IMR-90 (cell line): ENCODE measurements at regions not wholly inside any gene's neighbourhood (a gene's known extent, or its start where the extent isn't known, plus 50 kb on each side); places are given as distances from the start of the nearest gene placed in this dataset.
"Not testable (repeated sequence)": the region's sequence is repeated elsewhere in the genome, so short reads cannot be mapped to it uniquely, and the experiment has no call there.

ENCODE experiments used
- ATAC-seq: fragments of 200-7000 bp; cut with Tn5 transposase; 2 replicates; pipeline ENCODE4 v1.9.1; 2020; ENCODE audit warnings: low read depth, mild to moderate bottlenecking, moderate library complexity
- BruUV-seq: library from RNA; stranded (reverse); fragments of 400-500 nt; replicated peaks from 2 replicates; lab custom pipeline; 2021; lab: Mats Ljungman, UMichigan
- CTCF ChIA-PET: fragments of 300-600 bp; formaldehyde crosslinking; extraction: SDS; loops from one replicate; lab custom pipeline; 2021; ENCODE audit warnings: antibody characterized with exemption; lab: Yijun Ruan, JAX
- POLR2A ChIA-PET: fragments of 300-600 bp; sonication (Branson Sonifier 250); formaldehyde crosslinking; loops from one replicate; lab custom pipeline; 2022; ENCODE audit warnings: antibody characterized with exemption; ENCODE audit not compliant: unreplicated experiment; lab: Charles Lee
- DNase-seq: peaks from one replicate; pipeline ENCODE4 v3.0.0; 2013
- H2AFZ ChIP-seq: replicated peaks from 2 replicates; pipeline ENCODE3; 2013; ENCODE audit warnings: low read length, mild to moderate bottlenecking; ENCODE audit not compliant: poor library complexity
- H2AK5ac ChIP-seq: 2 replicates; pipeline ENCODE4 v1.6.1; 2013; ENCODE audit warnings: low read depth, low read length, inconsistent platforms
- H2AK9ac ChIP-seq: replicated peaks from 2 replicates; pipeline ENCODE3; 2013; ENCODE audit warnings: mild to moderate bottlenecking, low read depth, low read length, moderate library complexity; ENCODE audit not compliant: poor library complexity
- H2BK120ac ChIP-seq: 2 replicates; pipeline ENCODE4 v1.6.1; 2013; ENCODE audit warnings: low read depth, low read length, inconsistent platforms
- H2BK15ac ChIP-seq: 3 replicates; pipeline ENCODE4 v1.6.1; 2013; ENCODE audit warnings: low read depth, low read length, inconsistent platforms
- H2BK20ac ChIP-seq: 2 replicates; pipeline ENCODE4 v1.6.1; 2013; ENCODE audit warnings: low read depth, mild to moderate bottlenecking, inconsistent platforms, low read length, moderate library complexity
- H2BK5ac ChIP-seq: 2 replicates; pipeline ENCODE4 v1.6.1; 2013; ENCODE audit warnings: mild to moderate bottlenecking, low read depth, low read length, inconsistent platforms; ENCODE audit not compliant: poor library complexity, severe bottlenecking
- H3K14ac ChIP-seq: replicated peaks from 2 replicates; pipeline ENCODE4 v1.6.1; 2013; ENCODE audit warnings: low read depth, low read length, inconsistent platforms
- H3K18ac ChIP-seq: 2 replicates; pipeline ENCODE4 v1.6.1; 2013; ENCODE audit warnings: low read depth, low read length, control low read depth
- H3K23ac ChIP-seq: 2 replicates; pipeline ENCODE4 v1.6.1; 2013; ENCODE audit warnings: low read depth, low read length, inconsistent platforms
- H3K27ac ChIP-seq: 2 replicates; pipeline ENCODE4 v1.5.1; 2013; ENCODE audit warnings: mild to moderate bottlenecking, control low read depth, low read length; ENCODE audit not compliant: insufficient read depth
- H3K27me3 ChIP-seq: 2 replicates; pipeline ENCODE4 v1.6.1; 2013; ENCODE audit warnings: low read length; ENCODE audit not compliant: control insufficient read depth, insufficient read depth
- H3K36me3 ChIP-seq: 2 replicates; pipeline ENCODE4 v1.6.1; 2013; ENCODE audit warnings: low read length, mixed read lengths; ENCODE audit not compliant: control insufficient read depth, insufficient read depth
- H3K4ac ChIP-seq: 2 replicates; pipeline ENCODE4 v1.6.1; 2013; ENCODE audit warnings: low read depth, low read length, inconsistent platforms
- H3K4me1 ChIP-seq: 2 replicates; pipeline ENCODE4 v1.6.1; 2013; ENCODE audit warnings: low read length, mixed read lengths; ENCODE audit not compliant: control insufficient read depth, insufficient read depth
- H3K4me2 ChIP-seq: 2 replicates; pipeline ENCODE4 v1.6.1; 2013; ENCODE audit warnings: low read depth, mild to moderate bottlenecking, control low read depth, low read length, moderate library complexity
- H3K4me3 ChIP-seq: 2 replicates; pipeline ENCODE4 v1.5.1; 2013; ENCODE audit warnings: low read depth, mild to moderate bottlenecking, control low read depth, low read length, moderate library complexity; ENCODE audit not compliant: insufficient read depth
- H3K56ac ChIP-seq: 2 replicates; pipeline ENCODE4 v1.6.1; 2013; ENCODE audit warnings: low read length, inconsistent platforms; ENCODE audit not compliant: insufficient read depth; ENCODE audit errors: extremely low read depth
- H3K79me1 ChIP-seq, 2 experiments: 2 replicates each; pipeline ENCODE4 v1.6.1; 2013; ENCODE audit warnings: low read length in 2 of 2, inconsistent platforms in 1 of 2, low read depth in 1 of 2
- H3K9ac ChIP-seq: 2 replicates; pipeline ENCODE4 v1.6.1; 2013; ENCODE audit warnings: low read depth, low read length, control low read depth
- H3K9me1 ChIP-seq: 2 replicates; pipeline ENCODE4 v1.6.1; 2013; ENCODE audit warnings: low read length, inconsistent platforms; ENCODE audit not compliant: insufficient read depth
- H3K9me3 ChIP-seq: 2 replicates; pipeline ENCODE4 v1.6.1; 2013; ENCODE audit warnings: low read length; ENCODE audit not compliant: control insufficient read depth, insufficient read depth
- H4K20me1 ChIP-seq: 2 replicates; pipeline ENCODE4 v1.6.1; 2013; ENCODE audit warnings: low read length, inconsistent platforms; ENCODE audit not compliant: insufficient read depth
- H4K5ac ChIP-seq: 2 replicates; pipeline ENCODE4 v1.6.1; 2013; ENCODE audit warnings: mild to moderate bottlenecking, low read depth, low read length, control low read depth
- H4K8ac ChIP-seq, 2 experiments: 2 replicates each; pipeline ENCODE4 v1.6.1; 2013; ENCODE audit warnings: low read depth in 2 of 2, low read length in 2 of 2, control low read depth in 1 of 2, inconsistent platforms in 1 of 2
- H4K91ac ChIP-seq: 2 replicates; pipeline ENCODE4 v1.6.1; 2013; ENCODE audit warnings: low read depth, low read length, inconsistent platforms; ENCODE audit not compliant: insufficient read depth
- WGBS, 2 experiments: methylation state at CpG; one replicate each; pipeline versions ENCODE4 v1.1.5 to v1.1.7; 2013; ENCODE audit warnings: missing lambda C conversion rate in 2 of 2; ENCODE audit not compliant: insufficient read length in 1 of 2; ENCODE audit errors: extremely low coverage in 2 of 2; 5-methylcytosine and 5-hydroxymethylcytosine counted together
- dilution Hi-C: fragments of 300-500 bp; cut with HindIII; formaldehyde crosslinking; loops from one replicate; pipeline ENCODE4 v1.14.3; 2018; ENCODE audit warnings: low sequenced_read_pairs; ENCODE audit not compliant: unreplicated experiment
- in situ Hi-C: fragments of 300-500 bp; cut with MboI; formaldehyde crosslinking; loops from 3 replicates; pipeline ENCODE4 v1.14.3; 2019; ENCODE audit warnings: low sequenced_read_pairs, inconsistent platforms, mixed read lengths
- intact Hi-C: fragments of 100-400 bp; cut with micrococcal nuclease; formaldehyde crosslinking; loops from 2 replicates; pipeline ENCODE4 v1.10.0; 2022

DNA sequence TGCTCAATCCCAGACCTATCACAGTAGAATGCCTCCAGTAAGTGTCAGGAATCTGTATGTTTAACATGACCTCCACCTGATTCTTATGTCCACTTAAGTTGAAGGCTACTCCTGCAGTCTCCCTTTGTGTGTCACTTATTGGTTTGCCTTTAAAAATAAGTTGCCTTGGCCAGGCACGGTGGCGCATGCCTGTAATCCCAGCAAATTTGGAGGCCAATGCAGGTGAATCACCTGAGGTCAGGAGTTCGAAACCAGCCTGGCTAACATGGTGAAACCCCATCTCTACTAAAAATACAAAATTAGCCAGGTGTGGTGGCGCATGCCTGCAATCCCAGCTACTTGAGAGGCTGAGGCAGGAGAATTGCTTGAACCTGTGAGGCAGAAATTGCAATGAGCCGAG, 60.7 kb upstream of the RELL1 start:
- H3K36me3 ChIP-seq, H4K91ac ChIP-seq, H3K23ac ChIP-seq, H3K4me3 ChIP-seq, H3K18ac ChIP-seq, H4K20me1 ChIP-seq, H3K9me3 ChIP-seq, H3K79me1 ChIP-seq, H3K9ac ChIP-seq, H3K9me1 ChIP-seq, H2BK20ac ChIP-seq, H4K5ac ChIP-seq, in situ Hi-C loops, intact Hi-C loops, H3K4ac ChIP-seq, ATAC-seq, BruUV-seq, H3K4me2 ChIP-seq, H3K56ac ChIP-seq, H4K8ac ChIP-seq, H2BK15ac ChIP-seq, DNase-seq, H3K4me1 ChIP-seq, H2BK120ac ChIP-seq, H2AK9ac ChIP-seq, CTCF ChIA-PET, H3K27me3 ChIP-seq, H2BK5ac ChIP-seq, POLR2A ChIA-PET, H2AFZ ChIP-seq, H3K14ac ChIP-seq, dilution Hi-C loops, H2AK5ac ChIP-seq, H3K27ac ChIP-seq: not testable (repeated sequence)
- no CpG with 5 or more reads among the region's 5 CpGs for WGBS, 2 experiments
